IMR-90 (cell line): ENCODE measurements at regions not wholly inside any gene's neighbourhood (a gene's known extent, or its start where the extent isn't known, plus 50 kb on each side); places are given as distances from the start of the nearest gene placed in this dataset.

Experiments used
- ATAC-seq: fragments of 200-7000 bp; cut with Tn5 transposase; 2 replicates; pipeline ENCODE4 v1.9.1; 2020; ENCODE audit warnings: low read depth, mild to moderate bottlenecking, moderate library complexity
- BruUV-seq: library from RNA; stranded (reverse); fragments of 400-500 nt; replicated peaks from 2 replicates; lab custom pipeline; 2021; lab: Mats Ljungman, UMichigan
- CTCF ChIA-PET: fragments of 300-600 bp; formaldehyde crosslinking; extraction: SDS; loops from one replicate; lab custom pipeline; 2021; ENCODE audit warnings: antibody characterized with exemption; lab: Yijun Ruan, JAX
- POLR2A ChIA-PET: fragments of 300-600 bp; sonication (Branson Sonifier 250); formaldehyde crosslinking; loops from one replicate; lab custom pipeline; 2022; ENCODE audit warnings: antibody characterized with exemption; ENCODE audit not compliant: unreplicated experiment; lab: Charles Lee
- DNase-seq: peaks from one replicate; pipeline ENCODE4 v3.0.0; 2013
- H2AFZ ChIP-seq: replicated peaks from 2 replicates; pipeline ENCODE3; 2013; ENCODE audit warnings: low read length, mild to moderate bottlenecking; ENCODE audit not compliant: poor library complexity
- H2AK5ac ChIP-seq: 2 replicates; pipeline ENCODE4 v1.6.1; 2013; ENCODE audit warnings: low read depth, low read length, inconsistent platforms
- H2AK9ac ChIP-seq: replicated peaks from 2 replicates; pipeline ENCODE3; 2013; ENCODE audit warnings: mild to moderate bottlenecking, low read depth, low read length, moderate library complexity; ENCODE audit not compliant: poor library complexity
- H2BK120ac ChIP-seq: 2 replicates; pipeline ENCODE4 v1.6.1; 2013; ENCODE audit warnings: low read depth, low read length, inconsistent platforms
- H2BK15ac ChIP-seq: 3 replicates; pipeline ENCODE4 v1.6.1; 2013; ENCODE audit warnings: low read depth, low read length, inconsistent platforms
- H2BK20ac ChIP-seq: 2 replicates; pipeline ENCODE4 v1.6.1; 2013; ENCODE audit warnings: low read depth, mild to moderate bottlenecking, inconsistent platforms, low read length, moderate library complexity
- H2BK5ac ChIP-seq: 2 replicates; pipeline ENCODE4 v1.6.1; 2013; ENCODE audit warnings: mild to moderate bottlenecking, low read depth, low read length, inconsistent platforms; ENCODE audit not compliant: poor library complexity, severe bottlenecking
- H3K14ac ChIP-seq: replicated peaks from 2 replicates; pipeline ENCODE4 v1.6.1; 2013; ENCODE audit warnings: low read depth, low read length, inconsistent platforms
- H3K18ac ChIP-seq: 2 replicates; pipeline ENCODE4 v1.6.1; 2013; ENCODE audit warnings: low read depth, low read length, control low read depth
- H3K23ac ChIP-seq: 2 replicates; pipeline ENCODE4 v1.6.1; 2013; ENCODE audit warnings: low read depth, low read length, inconsistent platforms
- H3K27ac ChIP-seq: 2 replicates; pipeline ENCODE4 v1.5.1; 2013; ENCODE audit warnings: mild to moderate bottlenecking, control low read depth, low read length; ENCODE audit not compliant: insufficient read depth
- H3K27me3 ChIP-seq: 2 replicates; pipeline ENCODE4 v1.6.1; 2013; ENCODE audit warnings: low read length; ENCODE audit not compliant: control insufficient read depth, insufficient read depth
- H3K36me3 ChIP-seq: 2 replicates; pipeline ENCODE4 v1.6.1; 2013; ENCODE audit warnings: low read length, mixed read lengths; ENCODE audit not compliant: control insufficient read depth, insufficient read depth
- H3K4ac ChIP-seq: 2 replicates; pipeline ENCODE4 v1.6.1; 2013; ENCODE audit warnings: low read depth, low read length, inconsistent platforms
- H3K4me1 ChIP-seq: 2 replicates; pipeline ENCODE4 v1.6.1; 2013; ENCODE audit warnings: low read length, mixed read lengths; ENCODE audit not compliant: control insufficient read depth, insufficient read depth
- H3K4me2 ChIP-seq: 2 replicates; pipeline ENCODE4 v1.6.1; 2013; ENCODE audit warnings: low read depth, mild to moderate bottlenecking, control low read depth, low read length, moderate library complexity
- H3K4me3 ChIP-seq: 2 replicates; pipeline ENCODE4 v1.5.1; 2013; ENCODE audit warnings: low read depth, mild to moderate bottlenecking, control low read depth, low read length, moderate library complexity; ENCODE audit not compliant: insufficient read depth
- H3K56ac ChIP-seq: 2 replicates; pipeline ENCODE4 v1.6.1; 2013; ENCODE audit warnings: low read length, inconsistent platforms; ENCODE audit not compliant: insufficient read depth; ENCODE audit errors: extremely low read depth
- H3K79me1 ChIP-seq, 2 experiments: 2 replicates each; pipeline ENCODE4 v1.6.1; 2013; ENCODE audit warnings: low read length in 2 of 2, inconsistent platforms in 1 of 2, low read depth in 1 of 2
- H3K9ac ChIP-seq: 2 replicates; pipeline ENCODE4 v1.6.1; 2013; ENCODE audit warnings: low read depth, low read length, control low read depth
- H3K9me1 ChIP-seq: 2 replicates; pipeline ENCODE4 v1.6.1; 2013; ENCODE audit warnings: low read length, inconsistent platforms; ENCODE audit not compliant: insufficient read depth
- H3K9me3 ChIP-seq: 2 replicates; pipeline ENCODE4 v1.6.1; 2013; ENCODE audit warnings: low read length; ENCODE audit not compliant: control insufficient read depth, insufficient read depth
- H4K20me1 ChIP-seq: 2 replicates; pipeline ENCODE4 v1.6.1; 2013; ENCODE audit warnings: low read length, inconsistent platforms; ENCODE audit not compliant: insufficient read depth
- H4K5ac ChIP-seq: 2 replicates; pipeline ENCODE4 v1.6.1; 2013; ENCODE audit warnings: mild to moderate bottlenecking, low read depth, low read length, control low read depth
- H4K8ac ChIP-seq, 2 experiments: 2 replicates each; pipeline ENCODE4 v1.6.1; 2013; ENCODE audit warnings: low read depth in 2 of 2, low read length in 2 of 2, control low read depth in 1 of 2, inconsistent platforms in 1 of 2
- H4K91ac ChIP-seq: 2 replicates; pipeline ENCODE4 v1.6.1; 2013; ENCODE audit warnings: low read depth, low read length, inconsistent platforms; ENCODE audit not compliant: insufficient read depth
- CTCF ChIP-seq: conservative IDR thresholded peaks from 2 replicates; pipeline ENCODE4 v1.5.1; 2012; ENCODE audit warnings: mild to moderate bottlenecking, low read depth, low read length, improper control_type of control experiment
- MAZ ChIP-seq: IDR thresholded peaks from 2 replicates; pipeline ENCODE4 v1.6.1; 2012; ENCODE audit warnings: low read depth, mild to moderate bottlenecking, low read length, improper control_type of control experiment, moderate library complexity, borderline replicate concordance
- MXI1 ChIP-seq: IDR thresholded peaks from 2 replicates; pipeline ENCODE4 v1.6.1; 2012; ENCODE audit warnings: low read depth, mild to moderate bottlenecking, low read length, moderate library complexity, borderline replicate concordance
- NFE2L2 ChIP-seq: fragments of 150-350 bp; IDR thresholded peaks from 2 replicates; pipeline ENCODE4 v1.6.1; 2016; ENCODE audit warnings: low read depth, mild to moderate bottlenecking, low read length
- RAD21 ChIP-seq: IDR thresholded peaks from 2 replicates; pipeline ENCODE4 v1.6.1; 2012; ENCODE audit warnings: low read length, improper control_type of control experiment
- SMC3 ChIP-seq: fragments of 150-350 bp; IDR thresholded peaks from 2 replicates; pipeline ENCODE4 v1.6.1; 2016; ENCODE audit warnings: low read depth, mild to moderate bottlenecking, antibody characterized with exemption, low read length, moderate library complexity
- WGBS, 2 experiments: methylation state at CpG; one replicate each; pipeline versions ENCODE4 v1.1.5 to v1.1.7; 2013; ENCODE audit warnings: missing lambda C conversion rate in 2 of 2; ENCODE audit not compliant: insufficient read length in 1 of 2; ENCODE audit errors: extremely low coverage in 2 of 2; 5-methylcytosine and 5-hydroxymethylcytosine counted together
- dilution Hi-C: fragments of 300-500 bp; cut with HindIII; formaldehyde crosslinking; loops from one replicate; pipeline ENCODE4 v1.14.3; 2018; ENCODE audit warnings: low sequenced_read_pairs; ENCODE audit not compliant: unreplicated experiment
- in situ Hi-C: fragments of 300-500 bp; cut with MboI; formaldehyde crosslinking; loops from 3 replicates; pipeline ENCODE4 v1.14.3; 2019; ENCODE audit warnings: low sequenced_read_pairs, inconsistent platforms, mixed read lengths
- intact Hi-C: fragments of 100-400 bp; cut with micrococcal nuclease; formaldehyde crosslinking; loops from 2 replicates; pipeline ENCODE4 v1.10.0; 2022

- POLR2A ChIA-PET: no interaction called here
These were observed 548.5 kb downstream of the SOX6 start for GRCh38 chr11:15807827-15808226.

More at GRCh38 chr11:15807827-15808226, 548.5 kb downstream of the SOX6 start:
- Histone ChIP-seq H3K14ac (no peak overlapping the region), H4K20me1 (no peaks in the 10 kb centered on the region), H4K8ac (no peak overlapping the region), H3K4me1 (no peaks in the 10 kb centered on the region), H3K23ac (no peak overlapping the region), H2AK5ac (no peak overlapping the region), H3K4me2 (no peak overlapping the region), H2BK5ac (no peak overlapping the region), H2BK15ac (no peak overlapping the region), H3K4me3 (no peak overlapping the region), H3K27me3 (no peaks in the 10 kb centered on the region), H3K79me1 (no peaks in the 10 kb centered on the region), H3K9me1 (no peaks in the 10 kb centered on the region), H3K36me3 (no peaks in the 10 kb centered on the region), H4K5ac (no peak overlapping the region), H3K56ac (no peak overlapping the region), H2BK120ac (no peak overlapping the region), H3K9ac (no peak overlapping the region), H3K9me3 (no peaks in the 10 kb centered on the region), H3K27ac (no peak overlapping the region), H3K4ac (no peak overlapping the region), H2BK20ac (no peak overlapping the region), H3K18ac (no peak overlapping the region), H4K91ac (no peak overlapping the region), H2AK9ac (no peak overlapping the region), H2AFZ (no peak overlapping the region)
- ATAC-seq (no peak), DNase-seq (no peak)
- intact Hi-C loops: no loop called here
- in situ Hi-C loops: no loop called here
- BruUV-seq: no TSS peak
- TF ChIP-seq NFE2L2 (no peak), CTCF (no peak), RAD21 (no peak), MXI1 (no peak), SMC3 (no peak), MAZ (no peak)
- CTCF ChIA-PET: no interaction called here
- WGBS, 2 experiments: no CpG with 5 or more reads among the region's 2 CpGs
- dilution Hi-C loops: no loop called here
